ENCODE measurements at regions not wholly inside any gene's neighbourhood (a gene's known extent, or its start where the extent isn't known, plus 50 kb on each side); places are given as distances from the start of the nearest gene placed in this dataset.

- TF ChIP-seq ETS1 (IDR thresholded peaks at IDR 0.05) (no peak), CTCF (conservative IDR thresholded peaks at IDR 0.05; ENCODE audit: low read depth in 2 of 2) (no peak), NANOG (IDR thresholded peaks at IDR 0.05; ENCODE audit: borderline replicate concordance) (no peak), POLR2AphosphoS5 (IDR thresholded peaks at IDR 0.05; ENCODE audit: low read depth) (no peak)
Observed at GRCh38 chr2:151024696-151025251, 236.9 kb downstream of the RBM43 start (continued).

- H3K4me3 ChIP-seq: no peak overlapping the region
- no peaks in the 10 kb centered on the region for H3K27me3 Mint-ChIP-seq (ENCODE audit: insufficient read depth, low read depth, poor library complexity)
- peaks cover 3% of the 10 kb centered on the region; the same call in 1 of the 2 replicates for H3K9me2 ChIP-seq (ENCODE audit: insufficient read depth)
- no peaks in the 10 kb centered on the region for H3K79me2 ChIP-seq (replicated peaks; ENCODE audit: insufficient read depth)
- H3K9me3 Mint-ChIP-seq: no peaks in the 10 kb centered on the region; the same call in 2 of the 3 replicates
- no peak overlapping the region for H3K27ac ChIP-seq (ENCODE audit: low read depth)
- H3K27ac Mint-ChIP-seq: no peak overlapping the region
- no peaks in the 10 kb centered on the region for H4K20me1 ChIP-seq (replicated peaks; ENCODE audit: insufficient read depth)
- H3K4me1 Mint-ChIP-seq: no peaks in the 10 kb centered on the region
- H3K36me3 Mint-ChIP-seq (ENCODE audit: low read depth): peaks cover 4% of the 10 kb centered on the region; the same call in 1 of the 3 replicates
- DNase-seq (ENCODE audit: low spot score) (no peak), ATAC-seq (no peak)
- H3K36me3 ChIP-seq (ENCODE audit: insufficient read depth): no peaks in the 10 kb centered on the region
- H3K4me2 ChIP-seq: no peak overlapping the region
- no peaks in the 10 kb centered on the region for H3K4me1 ChIP-seq (ENCODE audit: insufficient read depth)
- no peaks in the 10 kb centered on the region for H3K27me3 ChIP-seq (ENCODE audit: insufficient read depth)
- no peak overlapping the region for H3K4me3 Mint-ChIP-seq
- 0 out of 2 replicates have a peak overlapping the region, but pooled peaks have one; percentile 20 for H2AFZ ChIP-seq
- no peaks in the 10 kb centered on the region for H3F3A ChIP-seq (replicated peaks; ENCODE audit: low read depth)
- TF ChIP-seq STAT1 (IDR thresholded peaks at IDR 0.05; ENCODE audit: unreplicated experiment) (no peak), NANOG (IDR thresholded peaks at IDR 0.05; ENCODE audit: borderline replicate concordance) (no peak)
Observed at GRCh38 chr2:151021747-151022452, 239.8 kb downstream of the RBM43 start.

GRCh38 chr2:151020411-151020810 lies 241.3 kb downstream of the RBM43 start:
- no peak for TF ChIP-seq CTCF (conservative IDR thresholded peaks at IDR 0.05; ENCODE audit: low read depth in 2 of 2)
- TF ChIP-seq EZH2phosphoT487 (IDR thresholded peaks at IDR 0.05; ENCODE audit: unreplicated experiment): no peak
- Histone ChIP-seq H3K27me3 (ENCODE audit: insufficient read depth) (no peaks in the 10 kb centered on the region), H3K4me1 (ENCODE audit: insufficient read depth) (no peaks in the 10 kb centered on the region), H3K27ac (ENCODE audit: low read depth) (no peak overlapping the region), H3K9me2 (ENCODE audit: insufficient read depth) (peaks cover 3% of the 10 kb centered on the region; the same call in 1 of the 2 replicates), H3K4me3 (no peak overlapping the region), H3K79me2 (replicated peaks; ENCODE audit: insufficient read depth) (no peaks in the 10 kb centered on the region), H3K4me2 (no peak overlapping the region), H4K20me1 (replicated peaks; ENCODE audit: insufficient read depth) (no peaks in the 10 kb centered on the region), H2AFZ (peak overlapping the region; percentile 78; the same call in 1 of the 2 replicates), H3F3A (replicated peaks; ENCODE audit: low read depth) (no peaks in the 10 kb centered on the region), H3K36me3 (ENCODE audit: insufficient read depth) (no peaks in the 10 kb centered on the region)
- DNase-seq (ENCODE audit: low spot score) (no peak), ATAC-seq (no peak)
- Mint-ChIP-seq H3K27ac (no peak overlapping the region), H3K4me1 (no peaks in the 10 kb centered on the region; the same call in 2 of the 3 replicates), H3K9me3 (no peaks in the 10 kb centered on the region; the same call in 2 of the 3 replicates), H3K36me3 (ENCODE audit: low read depth) (peaks cover 4% of the 10 kb centered on the region; the same call in 1 of the 3 replicates), H3K27me3 (ENCODE audit: insufficient read depth, low read depth, poor library complexity) (no peaks in the 10 kb centered on the region), H3K4me3 (no peak overlapping the region)

Data from GM23338 (cell line).